Gastrocnemius medialis (tissue), 4 donors: ENCODE measurements at regions not wholly inside any gene's neighbourhood (a gene's known extent, or its start where the extent isn't known, plus 50 kb on each side); places are given as distances from the start of the nearest gene placed in this dataset.

Experiments used
- ATAC-seq, 2 donors: fragments of 150-250 bp; one replicate each; pipeline ENCODE4 v1.9.1; 2016
- DNase-seq, 2 donors: peaks; one replicate each; pipeline ENCODE4 v3.0.0-alpha.2; 2019
- H3K27ac ChIP-seq, 4 donors: fragments of 200-600 bp; sonication (generic); 1 replicate in 1 of 4; 2 replicates in 3 of 4; pipeline ENCODE4 v1.5.1; 2016 to 2018; ENCODE audit warnings: mild to moderate bottlenecking in 2 of 4, moderate library complexity in 1 of 4
- H3K27me3 ChIP-seq, 3 donors: fragments of 200-600 bp; sonication (generic) in 2 of 3; 1 replicate in 1 of 3; 2 replicates in 2 of 3; pipeline versions ENCODE4 v1.5.1 to v1.6.0; 2016 to 2019; ENCODE audit warnings: mild to moderate bottlenecking in 1 of 3, moderate library complexity in 1 of 3
- H3K36me3 ChIP-seq, 2 donors: fragments of 200-600 bp; sonication (generic) in 1 of 2; one replicate each; pipeline ENCODE4 v1.5.1; 2017 to 2018
- H3K4me1 ChIP-seq, 2 donors: fragments of 200-600 bp; sonication (generic) in 1 of 2; one replicate each; pipeline ENCODE4 v1.5.1; 2016 to 2017; ENCODE audit warnings: mild to moderate bottlenecking in 2 of 2
- H3K4me3 ChIP-seq, 4 donors: fragments of 200-600 bp; sonication (generic) in 3 of 4; 1 replicate in 1 of 4; 2 replicates in 3 of 4; pipeline ENCODE4 v1.5.1; 2016 to 2019; ENCODE audit warnings: mild to moderate bottlenecking in 2 of 4
- H3K9me3 ChIP-seq, 3 donors: fragments of 200-600 bp; sonication (generic) in 2 of 3; 1 replicate in 1 of 3; 2 replicates in 2 of 3; pipeline ENCODE4 v1.5.1; 2016 to 2019
- POLR2A ChIP-seq, 2 donors: fragments of 450-650 bp; IDR thresholded peaks; one replicate each; pipeline ENCODE4 v1.6.1; 2017; ENCODE audit warnings: antibody characterized with exemption in 2 of 2, mild to moderate bottlenecking in 2 of 2, moderate library complexity in 2 of 2
- in situ Hi-C, 4 donors: fragments of 200-750 bp; cut with MboI; loops; one replicate each; pipeline versions ENCODE4 v1.15.0 to v1.8.0; 2017; ENCODE audit warnings: low sequenced_read_pairs in 4 of 4
- intact Hi-C: fragments of 100-400 bp; cut with DNase I; formaldehyde crosslinking; loops from one replicate; pipeline ENCODE4 v1.15.1; 2023; ENCODE audit warnings: low total_unique reads
- TF ChIP-seq, protein P1 (sequence below), 5 experiments: fragments of 450-650 bp in 3 of 5; fragments of 200-600 bp in 2 of 5; sonication (generic) in 2 of 5; IDR thresholded peaks in 4 of 5; conservative IDR thresholded peaks in 1 of 5; 1 replicate in 4 of 5; 2 replicates in 1 of 5; pipeline ENCODE4 v1.5.1; 2016 to 2019; ENCODE audit warnings: antibody characterized with exemption in 5 of 5, mild to moderate bottlenecking in 3 of 5, moderate library complexity in 3 of 5

DNA sequence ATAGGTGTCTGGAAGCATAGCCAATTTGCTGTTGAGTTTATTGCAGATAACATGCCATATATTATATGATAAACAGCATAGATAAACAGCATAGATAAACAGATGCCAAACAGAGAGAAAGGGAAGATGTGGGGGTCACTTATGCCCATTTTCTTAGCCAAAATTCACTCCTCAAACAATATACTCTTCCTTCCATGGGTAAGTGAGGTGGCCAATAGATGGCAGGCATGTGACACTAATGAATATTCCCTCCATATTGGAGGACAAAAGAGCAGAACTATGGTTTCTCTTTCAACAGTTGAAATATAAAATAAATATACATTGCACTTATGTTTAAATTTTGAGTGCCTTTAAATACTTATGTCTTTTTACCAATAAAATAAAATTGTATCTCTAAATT is 1212.8 kb downstream of the REEP3 start:
- Histone ChIP-seq H3K36me3 (no peaks in the 10 kb centered on the region), H3K27ac (no peak overlapping the region), H3K4me1 (no peaks in the 10 kb centered on the region), H3K4me3 (no peak overlapping the region), H3K9me3 (no peaks in the 10 kb centered on the region), H3K27me3 (no peaks in the 10 kb centered on the region)
- intact Hi-C loops (no loop called here), in situ Hi-C loops (no loop called here)
- TF ChIP-seq, protein P1, sequence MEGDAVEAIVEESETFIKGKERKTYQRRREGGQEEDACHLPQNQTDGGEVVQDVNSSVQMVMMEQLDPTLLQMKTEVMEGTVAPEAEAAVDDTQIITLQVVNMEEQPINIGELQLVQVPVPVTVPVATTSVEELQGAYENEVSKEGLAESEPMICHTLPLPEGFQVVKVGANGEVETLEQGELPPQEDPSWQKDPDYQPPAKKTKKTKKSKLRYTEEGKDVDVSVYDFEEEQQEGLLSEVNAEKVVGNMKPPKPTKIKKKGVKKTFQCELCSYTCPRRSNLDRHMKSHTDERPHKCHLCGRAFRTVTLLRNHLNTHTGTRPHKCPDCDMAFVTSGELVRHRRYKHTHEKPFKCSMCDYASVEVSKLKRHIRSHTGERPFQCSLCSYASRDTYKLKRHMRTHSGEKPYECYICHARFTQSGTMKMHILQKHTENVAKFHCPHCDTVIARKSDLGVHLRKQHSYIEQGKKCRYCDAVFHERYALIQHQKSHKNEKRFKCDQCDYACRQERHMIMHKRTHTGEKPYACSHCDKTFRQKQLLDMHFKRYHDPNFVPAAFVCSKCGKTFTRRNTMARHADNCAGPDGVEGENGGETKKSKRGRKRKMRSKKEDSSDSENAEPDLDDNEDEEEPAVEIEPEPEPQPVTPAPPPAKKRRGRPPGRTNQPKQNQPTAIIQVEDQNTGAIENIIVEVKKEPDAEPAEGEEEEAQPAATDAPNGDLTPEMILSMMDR (IDR thresholded peaks at IDR 0.05 in 4 of 5, conservative IDR thresholded peaks at IDR 0.05 in 1 of 5) = no peak
- TF ChIP-seq POLR2A (IDR thresholded peaks at IDR 0.05) = no peak
- ATAC-seq = no peak
- DNase-seq = no peak

DNA sequence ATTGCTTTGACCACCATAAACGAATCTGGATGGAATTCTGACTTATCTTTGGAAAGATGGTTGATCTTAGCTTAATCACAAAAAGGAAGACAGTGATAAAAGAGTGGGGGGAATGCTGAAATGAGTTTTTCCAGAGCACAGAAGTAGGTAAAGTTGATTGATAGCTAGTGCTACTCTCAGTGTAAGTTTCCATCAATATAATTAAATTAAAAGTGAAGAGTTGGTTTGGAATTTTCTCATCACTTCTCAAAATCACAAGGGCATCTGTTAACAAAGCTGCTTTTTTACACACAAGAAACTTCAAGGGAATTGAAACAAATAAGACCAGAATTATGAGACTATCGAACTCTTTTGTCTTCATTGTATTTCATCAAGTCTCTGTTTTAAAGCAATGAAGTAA is 1217.3 kb downstream of the REEP3 start:
- Histone ChIP-seq H3K27ac (no peak overlapping the region), H3K9me3 (no peaks in the 10 kb centered on the region), H3K4me3 (no peak overlapping the region), H3K4me1 (no peaks in the 10 kb centered on the region), H3K27me3 (no peaks in the 10 kb centered on the region), H3K36me3 (no peaks in the 10 kb centered on the region)
- intact Hi-C loops (no loop called here), in situ Hi-C loops (no loop called here)
- no peak for ATAC-seq
- DNase-seq = no peak
- TF ChIP-seq, protein P1 (IDR thresholded peaks at IDR 0.05 in 4 of 5, conservative IDR thresholded peaks at IDR 0.05 in 1 of 5) = no peak
- TF ChIP-seq POLR2A (IDR thresholded peaks at IDR 0.05) = no peak

DNA sequence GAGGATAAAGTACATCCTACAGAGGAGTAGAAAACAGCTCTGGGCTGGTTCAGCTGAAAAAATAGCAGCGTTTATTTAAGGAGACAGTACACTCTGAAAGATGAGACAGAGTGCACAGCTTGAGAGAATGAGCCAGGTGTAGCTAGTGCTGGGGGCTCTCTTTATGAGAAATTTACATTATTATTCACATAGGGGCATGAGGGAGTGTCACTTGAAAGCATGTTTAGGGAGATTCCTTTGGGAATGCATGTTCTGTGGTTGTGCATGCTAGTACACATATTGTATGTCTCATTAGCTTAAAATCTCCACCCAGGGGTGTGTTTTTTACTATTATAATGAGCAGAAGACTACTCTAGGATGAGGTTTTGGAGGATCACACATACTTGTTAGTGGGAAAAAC is 1224.4 kb downstream of the REEP3 start:
- Histone ChIP-seq H3K9me3 (no peaks in the 10 kb centered on the region), H3K4me3 (no peak overlapping the region), H3K36me3 (no peaks in the 10 kb centered on the region), H3K4me1 (no peaks in the 10 kb centered on the region), H3K27ac (no peak overlapping the region), H3K27me3 (no peaks in the 10 kb centered on the region)
- no peak for TF ChIP-seq POLR2A (IDR thresholded peaks at IDR 0.05)
- TF ChIP-seq, protein P1 (IDR thresholded peaks at IDR 0.05 in 4 of 5, conservative IDR thresholded peaks at IDR 0.05 in 1 of 5) = no peak
- no peak for DNase-seq
- in situ Hi-C loops = no loop called here
- ATAC-seq = no peak
- intact Hi-C loops = no loop called here

DNA sequence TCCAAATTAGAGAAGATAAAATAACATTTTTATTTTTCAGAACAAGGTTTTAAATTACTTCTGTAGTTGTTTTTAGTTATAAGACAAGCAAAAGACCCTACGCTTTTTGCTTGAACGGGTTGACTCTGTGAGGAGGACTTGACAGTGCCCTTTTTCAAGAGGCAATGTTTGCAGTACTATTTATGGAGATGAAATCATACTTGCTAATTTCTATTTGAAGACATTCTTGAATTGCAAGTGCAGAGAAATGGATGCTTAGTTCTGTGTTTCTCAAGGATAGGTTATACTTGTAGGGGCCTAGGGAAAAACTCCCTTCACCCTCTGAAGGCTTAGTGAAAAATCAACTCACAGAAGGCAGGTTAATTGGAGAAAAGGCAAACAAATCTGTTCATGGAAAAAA is 1229.5 kb downstream of the REEP3 start:
- in situ Hi-C loops (no loop called here), intact Hi-C loops (no loop called here)
- H3K27me3 ChIP-seq = no peaks in the 10 kb centered on the region
- H3K27ac ChIP-seq = no peak overlapping the region
- H3K9me3 ChIP-seq = no peaks in the 10 kb centered on the region
- no peaks in the 10 kb centered on the region for H3K4me1 ChIP-seq
- no peaks in the 10 kb centered on the region for H3K36me3 ChIP-seq
- no peak for DNase-seq
- H3K4me3 ChIP-seq = no peak overlapping the region
- TF ChIP-seq, protein P1 (IDR thresholded peaks at IDR 0.05 in 4 of 5, conservative IDR thresholded peaks at IDR 0.05 in 1 of 5) = no peak
- TF ChIP-seq POLR2A (IDR thresholded peaks at IDR 0.05) = no peak
- ATAC-seq = no peak

DNA sequence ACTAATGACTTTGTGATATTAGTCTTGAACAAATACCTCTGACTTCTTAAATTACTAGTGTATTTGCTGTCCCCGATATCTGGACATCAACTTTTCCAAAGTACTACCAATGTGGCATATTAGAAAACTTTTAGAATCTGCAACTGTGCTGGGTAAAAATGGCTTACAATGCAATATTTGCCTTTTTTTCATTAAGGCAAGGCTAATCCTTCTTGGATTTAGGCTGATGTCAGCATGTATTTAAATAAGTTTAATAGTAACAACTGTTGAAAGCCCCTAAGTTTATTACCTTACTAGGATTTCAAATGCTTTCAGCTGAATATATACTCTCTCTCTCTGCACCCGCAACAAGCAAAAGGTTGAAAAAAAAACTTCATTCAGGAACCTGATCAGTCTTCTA is 1232.3 kb downstream of the REEP3 start:
- no peak for ATAC-seq
- TF ChIP-seq, protein P1 (IDR thresholded peaks at IDR 0.05 in 4 of 5, conservative IDR thresholded peaks at IDR 0.05 in 1 of 5) = no peak
- Histone ChIP-seq H3K27ac (no peak overlapping the region), H3K4me3 (no peak overlapping the region), H3K27me3 (no peaks in the 10 kb centered on the region), H3K9me3 (no peaks in the 10 kb centered on the region), H3K36me3 (no peaks in the 10 kb centered on the region), H3K4me1 (no peaks in the 10 kb centered on the region)
- in situ Hi-C loops = no loop called here
- no peak for DNase-seq
- intact Hi-C loops = no loop called here
